ENCODE measurements at regions not wholly inside any gene's neighbourhood (a gene's known extent, or its start where the extent isn't known, plus 50 kb on each side); places are given as distances from the start of the nearest gene placed in this dataset.
A peak's percentile ranks its signal among the peaks of the same experiment; 100 is the strongest.

- H3K79me2 ChIP-seq (ENCODE audit: insufficient read depth, low read length): peaks cover 3% of the 10 kb centered on the region
- H3K27ac ChIP-seq (ENCODE audit: low read depth, low read length): no peak overlapping the region
- no peaks in the 10 kb centered on the region for H3K36me3 ChIP-seq (ENCODE audit: insufficient read depth, low read length)
- no peaks in the 10 kb centered on the region for H4K20me1 ChIP-seq (ENCODE audit: insufficient read depth, low read length)
- H3K4me2 ChIP-seq (ENCODE audit: insufficient read depth, low read length): no peak overlapping the region
- no peaks in the 10 kb centered on the region for H3K27me3 ChIP-seq (ENCODE audit: insufficient read depth, low read length)
- H3K9me3 ChIP-seq (ENCODE audit: low read depth, low read length): no peaks in the 10 kb centered on the region
- H3K4me1 ChIP-seq (ENCODE audit: insufficient read depth, low read length): no peaks in the 10 kb centered on the region
- H2AFZ ChIP-seq (ENCODE audit: low read length): no peak overlapping the region
- H3K4me3 ChIP-seq (ENCODE audit: insufficient read depth, low read length): no peak overlapping the region
- TF ChIP-seq CTCF (IDR thresholded peaks at IDR 0.05; ENCODE audit: extremely low read depth, low read depth, low read length): no peak
- DNase-seq (ENCODE audit: insufficient read length, low spot score, missing footprints): no peak
Measured at GRCh38 chr3:44042772-44043171, 198.9 kb upstream of the TOPAZ1 start.

DNA sequence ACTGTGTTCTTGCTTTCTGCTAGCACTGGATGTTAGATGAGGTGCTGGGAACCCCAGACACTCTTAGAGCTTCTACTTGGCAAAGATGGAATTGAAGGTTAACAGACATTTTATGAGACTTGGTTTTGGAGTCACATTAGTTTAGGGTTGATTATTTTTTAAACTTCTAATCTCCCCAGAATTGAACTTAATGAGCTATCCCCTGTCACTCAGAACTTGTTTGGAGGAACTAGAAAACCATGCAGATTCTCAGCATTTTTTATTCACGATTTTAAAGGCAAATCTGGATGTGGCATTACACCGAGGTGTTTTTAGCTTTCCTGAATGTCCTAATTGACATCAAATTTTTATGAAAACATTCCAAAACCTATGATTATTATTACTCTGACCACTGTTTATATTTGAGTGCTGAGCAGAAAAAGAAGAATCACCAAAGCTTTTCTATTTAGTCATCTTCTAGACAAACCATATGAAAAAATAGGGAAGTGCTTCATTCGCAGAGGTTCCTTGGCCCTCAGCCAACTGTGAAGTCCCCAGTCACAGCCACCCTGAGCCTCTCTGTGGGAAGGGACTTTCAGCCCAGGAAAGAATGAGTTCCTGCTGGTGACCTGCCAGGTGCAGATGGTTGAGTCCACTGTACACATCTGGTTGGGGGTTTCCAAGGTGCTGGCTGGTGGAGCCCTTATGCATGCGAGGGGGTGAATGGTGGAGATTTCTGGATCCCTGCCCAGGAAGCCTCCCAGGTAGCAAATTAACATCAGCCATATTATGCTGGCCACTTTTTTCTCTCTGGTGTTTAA lies 196.0 kb upstream of the TOPAZ1 start:
- Histone ChIP-seq H3K4me2 (ENCODE audit: insufficient read depth, low read length) (no peak overlapping the region), H3K27me3 (ENCODE audit: insufficient read depth, low read length) (no peaks in the 10 kb centered on the region), H3K4me3 (ENCODE audit: insufficient read depth, low read length) (no peak overlapping the region), H3K27ac (ENCODE audit: low read depth, low read length) (no peak overlapping the region), H4K20me1 (ENCODE audit: insufficient read depth, low read length) (peaks cover 2% of the 10 kb centered on the region), H3K4me1 (ENCODE audit: insufficient read depth, low read length) (peaks cover 2% of the 10 kb centered on the region), H3K9me3 (ENCODE audit: low read depth, low read length) (no peaks in the 10 kb centered on the region), H3K36me3 (ENCODE audit: insufficient read depth, low read length) (no peaks in the 10 kb centered on the region), H3K79me2 (ENCODE audit: insufficient read depth, low read length) (peaks cover 5% of the 10 kb centered on the region), H2AFZ (ENCODE audit: low read length) (no peak overlapping the region)
- DNase-seq (ENCODE audit: insufficient read length, low spot score, missing footprints): peak; percentile 70
- TF ChIP-seq CTCF (IDR thresholded peaks at IDR 0.05; ENCODE audit: extremely low read depth, low read depth, low read length): no peak

DNA sequence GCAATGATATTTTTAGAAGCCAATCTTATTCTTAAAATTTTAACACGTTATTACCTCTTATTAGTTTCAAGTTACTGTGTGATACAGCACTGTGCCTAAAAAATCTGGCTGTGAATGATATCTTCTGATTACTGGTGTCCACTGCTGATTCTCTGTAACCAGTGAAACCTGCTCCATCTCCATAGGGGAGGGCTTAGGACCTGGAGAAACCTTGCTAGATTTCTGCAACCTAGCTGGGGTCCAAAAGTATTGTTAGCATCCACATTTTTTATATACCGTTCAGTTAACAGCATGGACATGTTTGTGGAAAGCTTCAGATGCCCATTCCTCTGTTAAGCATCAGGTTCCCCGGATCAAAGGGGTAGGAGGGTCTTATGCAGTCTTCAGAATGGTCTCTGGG lies 193.9 kb upstream of the TOPAZ1 start:
- no peaks in the 10 kb centered on the region for H3K36me3 ChIP-seq (ENCODE audit: insufficient read depth, low read length)
- no peak overlapping the region for H2AFZ ChIP-seq (ENCODE audit: low read length)
- H3K79me2 ChIP-seq (ENCODE audit: insufficient read depth, low read length): peaks cover 8% of the 10 kb centered on the region

More for the DNA sequence above, 193.9 kb upstream of the TOPAZ1 start:
- Histone ChIP-seq H3K27ac (ENCODE audit: low read depth, low read length) (no peak overlapping the region), H3K9me3 (ENCODE audit: low read depth, low read length) (no peaks in the 10 kb centered on the region), H3K27me3 (ENCODE audit: insufficient read depth, low read length) (no peaks in the 10 kb centered on the region), H4K20me1 (ENCODE audit: insufficient read depth, low read length) (peaks cover 2% of the 10 kb centered on the region), H3K4me1 (ENCODE audit: insufficient read depth, low read length) (peaks cover 2% of the 10 kb centered on the region), H3K4me3 (ENCODE audit: insufficient read depth, low read length) (no peak overlapping the region), H3K4me2 (ENCODE audit: insufficient read depth, low read length) (no peak overlapping the region)
- TF ChIP-seq CTCF (IDR thresholded peaks at IDR 0.05; ENCODE audit: extremely low read depth, low read depth, low read length): no peak
- DNase-seq (ENCODE audit: insufficient read length, low spot score, missing footprints): no peak

Data from osteoblast (primary cell).